GM12865 (cell line): ENCODE measurements at regions not wholly inside any gene's neighbourhood (a gene's known extent, or its start where the extent isn't known, plus 50 kb on each side); places are given as distances from the start of the nearest gene placed in this dataset.

Experiments
- DNase-seq: peaks from one replicate; pipeline ENCODE4 v3.0.0; 2010; ENCODE audit warnings: low read depth
- H3K4me3 ChIP-seq: 2 replicates; pipeline ENCODE4 v1.5.1; 2011; ENCODE audit warnings: mild to moderate bottlenecking, low read depth, low read length, control low read depth
- TF ChIP-seq, protein P1 (sequence below): IDR thresholded peaks from 2 replicates; pipeline ENCODE4 v1.5.1; 2011; ENCODE audit warnings: low read length, control low read depth, low read depth, inconsistent platforms; ENCODE audit not compliant: insufficient read depth; ENCODE audit errors: missing control alignments

DNA sequence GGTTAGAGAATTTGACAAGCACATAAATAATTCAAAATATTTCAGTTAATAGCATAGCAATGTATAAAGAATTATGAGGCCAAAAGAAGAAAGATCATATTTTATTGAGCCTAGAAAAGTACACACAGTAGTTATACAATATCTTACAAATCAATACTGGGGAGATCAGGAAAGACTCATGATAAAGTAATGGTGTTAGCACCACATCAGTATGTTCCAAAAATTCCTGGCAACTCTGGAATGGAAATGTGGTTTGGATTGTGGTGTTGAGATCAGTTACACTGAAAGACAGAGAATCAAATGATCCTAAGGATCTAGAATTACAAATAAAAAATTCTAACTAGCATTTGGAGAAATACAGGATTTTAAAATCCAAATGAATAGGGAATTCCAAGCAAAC lies 420.5 kb upstream of the CNTNAP2 start:
- TF ChIP-seq, protein P1, sequence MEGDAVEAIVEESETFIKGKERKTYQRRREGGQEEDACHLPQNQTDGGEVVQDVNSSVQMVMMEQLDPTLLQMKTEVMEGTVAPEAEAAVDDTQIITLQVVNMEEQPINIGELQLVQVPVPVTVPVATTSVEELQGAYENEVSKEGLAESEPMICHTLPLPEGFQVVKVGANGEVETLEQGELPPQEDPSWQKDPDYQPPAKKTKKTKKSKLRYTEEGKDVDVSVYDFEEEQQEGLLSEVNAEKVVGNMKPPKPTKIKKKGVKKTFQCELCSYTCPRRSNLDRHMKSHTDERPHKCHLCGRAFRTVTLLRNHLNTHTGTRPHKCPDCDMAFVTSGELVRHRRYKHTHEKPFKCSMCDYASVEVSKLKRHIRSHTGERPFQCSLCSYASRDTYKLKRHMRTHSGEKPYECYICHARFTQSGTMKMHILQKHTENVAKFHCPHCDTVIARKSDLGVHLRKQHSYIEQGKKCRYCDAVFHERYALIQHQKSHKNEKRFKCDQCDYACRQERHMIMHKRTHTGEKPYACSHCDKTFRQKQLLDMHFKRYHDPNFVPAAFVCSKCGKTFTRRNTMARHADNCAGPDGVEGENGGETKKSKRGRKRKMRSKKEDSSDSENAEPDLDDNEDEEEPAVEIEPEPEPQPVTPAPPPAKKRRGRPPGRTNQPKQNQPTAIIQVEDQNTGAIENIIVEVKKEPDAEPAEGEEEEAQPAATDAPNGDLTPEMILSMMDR: no peak
- no peak for DNase-seq
- no peak overlapping the region for H3K4me3 ChIP-seq

DNA sequence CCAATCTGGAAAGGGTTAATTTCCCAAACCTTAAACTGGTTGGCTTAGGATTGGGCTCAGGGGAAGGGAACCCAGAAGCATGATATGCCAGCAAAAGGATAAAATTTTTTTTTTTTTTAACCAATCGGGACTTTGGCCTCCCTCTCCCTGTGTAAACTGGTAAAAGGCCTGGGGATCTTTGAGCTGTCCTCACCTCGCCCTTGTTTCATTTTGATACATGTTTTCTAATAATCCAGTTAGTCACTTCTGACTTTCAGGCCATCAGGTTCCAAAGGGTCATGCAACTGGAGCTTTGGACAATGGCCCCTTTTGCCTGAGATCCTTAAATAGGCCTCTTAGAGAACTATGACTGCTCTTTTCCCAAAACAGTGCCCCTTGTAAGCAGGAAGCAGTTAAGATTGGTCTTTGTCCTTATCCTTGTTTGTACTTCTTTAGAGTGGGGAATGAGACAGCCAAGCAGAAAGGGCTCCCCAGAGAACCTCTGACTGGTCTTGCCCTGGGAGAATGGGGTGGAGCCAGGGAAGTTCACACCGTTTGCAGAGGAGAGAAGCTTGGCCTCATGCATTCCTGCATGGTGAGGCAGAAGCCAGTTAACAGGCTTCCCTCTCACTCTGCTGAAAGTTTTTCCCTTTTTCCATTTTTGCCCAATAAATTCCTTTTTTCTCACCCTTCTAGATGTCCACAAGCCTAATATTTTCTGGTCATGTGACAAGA lies 424.2 kb upstream of the CNTNAP2 start:
- TF ChIP-seq, protein P1: no peak
- DNase-seq: no peak
- no peak overlapping the region for H3K4me3 ChIP-seq

DNA sequence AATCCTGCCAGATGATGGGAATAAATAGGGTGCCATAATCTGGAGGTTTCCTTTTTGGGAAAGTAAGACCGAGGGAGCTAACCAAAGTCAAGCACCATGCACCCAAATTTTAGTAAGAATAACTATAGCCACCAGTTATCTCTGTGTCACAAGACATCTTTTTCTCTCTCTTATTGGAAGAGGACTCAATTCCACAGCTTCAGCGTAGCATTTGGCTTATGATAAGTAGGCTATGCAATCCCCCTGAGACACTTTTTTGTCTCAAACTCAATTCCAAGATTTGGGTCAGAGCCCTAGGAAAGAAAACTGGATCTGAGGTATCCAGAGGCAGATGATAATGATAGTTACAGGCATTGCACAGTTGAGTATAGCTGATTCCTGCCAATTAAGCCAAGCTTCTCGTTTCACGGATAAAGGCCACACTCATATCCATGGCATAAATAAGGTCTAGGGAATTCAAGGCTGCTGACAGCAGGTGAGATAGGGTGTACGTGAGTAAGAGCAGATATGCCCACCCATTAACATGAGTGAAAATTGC lies 425.2 kb upstream of the CNTNAP2 start:
- H3K4me3 ChIP-seq: no peak overlapping the region
- TF ChIP-seq, protein P1: no peak
- no peak for DNase-seq

DNA sequence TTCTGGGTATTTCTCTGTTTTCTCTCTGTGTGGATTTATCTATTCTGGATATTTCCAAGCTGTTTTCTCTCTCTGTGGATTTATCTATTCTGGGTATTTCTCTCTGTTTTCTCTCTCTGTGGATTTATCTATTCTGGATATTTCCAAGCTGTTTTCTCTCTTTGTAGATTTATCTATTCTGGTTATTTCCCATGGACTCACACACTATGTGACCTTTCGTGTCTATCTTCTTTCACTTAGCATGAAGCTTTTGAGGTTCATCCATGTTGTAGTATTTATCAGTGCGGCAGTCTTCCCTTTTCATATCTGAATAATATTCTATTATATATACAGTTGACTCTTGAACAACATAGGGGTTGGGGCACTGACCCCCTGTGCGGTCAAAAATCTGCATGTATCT lies 435.0 kb upstream of the CNTNAP2 start:
- TF ChIP-seq, protein P1: no peak
- no peak for DNase-seq
- H3K4me3 ChIP-seq: no peak overlapping the region

DNA sequence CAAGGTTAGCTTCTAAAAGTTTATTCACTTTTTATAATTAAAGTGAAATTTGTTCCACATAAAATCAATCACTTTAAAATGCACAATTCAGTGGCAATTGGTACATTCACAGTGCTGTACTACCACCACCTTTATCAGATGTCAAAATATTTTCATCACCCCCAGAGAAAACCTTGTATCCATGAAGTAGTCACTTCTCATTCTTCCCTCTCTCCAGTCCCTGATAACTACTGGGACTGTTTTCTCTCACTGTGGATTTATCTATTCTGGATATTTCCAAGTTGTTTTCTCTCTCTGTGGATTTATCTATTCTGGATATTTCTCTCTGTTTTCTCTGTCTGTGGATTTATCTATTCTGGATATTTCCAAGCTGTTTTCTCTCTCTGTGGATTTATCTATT lies 435.4 kb upstream of the CNTNAP2 start:
- TF ChIP-seq, protein P1: no peak
- no peak for DNase-seq
- no peak overlapping the region for H3K4me3 ChIP-seq

DNA sequence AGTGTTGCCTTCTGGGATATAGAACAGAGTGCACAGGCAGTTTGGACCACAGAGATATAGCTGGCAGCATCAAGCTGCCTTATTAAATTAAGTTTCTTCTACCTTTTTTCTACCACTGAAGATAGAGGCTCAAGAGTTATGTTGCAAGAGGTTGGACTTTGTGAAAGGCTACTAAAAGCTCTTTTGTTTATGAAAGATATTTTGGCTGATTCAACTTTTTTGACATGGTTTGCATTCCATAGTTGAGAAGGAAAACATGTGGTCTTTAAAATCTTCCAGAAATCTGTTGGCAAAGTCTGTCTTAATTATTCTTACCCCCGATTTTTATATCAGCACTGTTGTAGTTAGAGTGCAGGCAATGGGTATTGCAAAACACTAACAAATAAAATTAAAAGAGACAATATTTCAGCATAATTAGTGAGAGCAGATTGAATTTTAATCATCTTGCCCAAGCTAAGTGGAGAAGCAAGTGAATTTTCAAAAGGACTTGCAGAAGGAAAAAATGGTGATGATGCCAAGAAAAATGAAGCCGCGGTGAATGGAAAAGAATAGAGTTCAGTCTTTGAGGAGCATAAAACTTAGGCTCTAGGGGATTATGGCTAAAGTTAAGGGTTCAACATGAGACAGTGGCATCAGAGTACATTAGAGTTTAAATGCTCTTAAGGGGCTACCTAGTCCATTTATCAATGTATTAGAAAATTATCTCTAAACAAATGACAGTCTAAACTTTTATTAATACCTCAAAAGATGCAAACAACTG lies 450.9 kb upstream of the CNTNAP2 start:
- TF ChIP-seq, protein P1: no peak
- H3K4me3 ChIP-seq: no peak overlapping the region
- DNase-seq: no peak
